GM12878 (cell line): ENCODE measurements at regions not wholly inside any gene's neighbourhood (a gene's known extent, or its start where the extent isn't known, plus 50 kb on each side); places are given as distances from the start of the nearest gene placed in this dataset.

Experiments used
- MXI1 ChIP-seq: fragments of 150-350 bp; IDR thresholded peaks from 2 replicates; pipeline ENCODE4 v1.6.1; 2011; ENCODE audit warnings: low read depth, mild to moderate bottlenecking, inconsistent platforms, low read length, improper control_type of control experiment
- POLR2AphosphoS2 ChIP-seq: IDR thresholded peaks from 2 replicates; pipeline ENCODE4 v1.6.1; 2011; ENCODE audit warnings: low read depth, mild to moderate bottlenecking, low read length, improper control_type of control experiment, moderate library complexity
- POLR2AphosphoS5 ChIP-seq: IDR thresholded peaks from 2 replicates; pipeline ENCODE4 v1.6.1; 2011; ENCODE audit warnings: mild to moderate bottlenecking, low read length, inconsistent platforms
- TF ChIP-seq, protein P1 (sequence below), 3 experiments: IDR thresholded peaks in 2 of 3; conservative IDR thresholded peaks in 1 of 3; 2 replicates each; pipeline ENCODE4 v1.5.1; 2011; ENCODE audit warnings: low read depth in 3 of 3, low read length in 3 of 3, mild to moderate bottlenecking in 3 of 3, control low read depth in 2 of 3, moderate library complexity in 2 of 3, inconsistent platforms in 1 of 3, mixed read lengths in 1 of 3; ENCODE audit not compliant: control insufficient read depth in 2 of 3, insufficient read depth in 1 of 3; ENCODE audit errors: extremely low read depth in 1 of 3

DNA sequence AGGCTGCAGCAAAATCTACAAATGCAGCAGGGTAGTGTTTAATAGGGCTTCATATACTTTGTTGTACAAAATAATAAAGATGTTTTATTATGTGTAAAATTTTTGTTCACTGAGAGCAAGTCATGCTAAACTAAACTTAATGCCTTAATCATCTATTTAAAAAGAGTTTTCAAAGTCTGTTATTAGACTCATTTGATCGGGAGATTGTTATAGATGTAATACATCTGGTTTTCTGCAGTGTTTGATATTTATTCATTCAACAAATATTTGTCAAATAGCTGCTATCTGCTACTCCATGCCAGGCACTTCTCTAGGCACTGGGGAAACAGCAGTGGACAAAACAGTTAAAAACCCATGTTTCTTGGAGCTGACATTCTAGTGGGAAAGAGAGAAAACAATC is 233.6 kb downstream of the FMR1NB start:
- TF ChIP-seq POLR2AphosphoS5 (no peak), POLR2AphosphoS2 (no peak), MXI1 (no peak)
- TF ChIP-seq, protein P1, sequence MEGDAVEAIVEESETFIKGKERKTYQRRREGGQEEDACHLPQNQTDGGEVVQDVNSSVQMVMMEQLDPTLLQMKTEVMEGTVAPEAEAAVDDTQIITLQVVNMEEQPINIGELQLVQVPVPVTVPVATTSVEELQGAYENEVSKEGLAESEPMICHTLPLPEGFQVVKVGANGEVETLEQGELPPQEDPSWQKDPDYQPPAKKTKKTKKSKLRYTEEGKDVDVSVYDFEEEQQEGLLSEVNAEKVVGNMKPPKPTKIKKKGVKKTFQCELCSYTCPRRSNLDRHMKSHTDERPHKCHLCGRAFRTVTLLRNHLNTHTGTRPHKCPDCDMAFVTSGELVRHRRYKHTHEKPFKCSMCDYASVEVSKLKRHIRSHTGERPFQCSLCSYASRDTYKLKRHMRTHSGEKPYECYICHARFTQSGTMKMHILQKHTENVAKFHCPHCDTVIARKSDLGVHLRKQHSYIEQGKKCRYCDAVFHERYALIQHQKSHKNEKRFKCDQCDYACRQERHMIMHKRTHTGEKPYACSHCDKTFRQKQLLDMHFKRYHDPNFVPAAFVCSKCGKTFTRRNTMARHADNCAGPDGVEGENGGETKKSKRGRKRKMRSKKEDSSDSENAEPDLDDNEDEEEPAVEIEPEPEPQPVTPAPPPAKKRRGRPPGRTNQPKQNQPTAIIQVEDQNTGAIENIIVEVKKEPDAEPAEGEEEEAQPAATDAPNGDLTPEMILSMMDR (IDR thresholded peaks at IDR 0.05 in 2 of 3, conservative IDR thresholded peaks at IDR 0.05 in 1 of 3; ENCODE audit: control insufficient read depth in 2 of 3, extremely low read depth in 1 of 3, insufficient read depth in 1 of 3, low read depth in 3 of 3, low read length in 3 of 3) = no peak
